Stimulated activated CD4-positive, alpha-beta T cell treated with anti-CD3 and anti-CD28 coated beads, Interleukin-12 subunit alpha, Interleukin-12 subunit beta, amount 100 ng/mL, for 48 hours (primary cell): ENCODE measurements at regions not wholly inside any gene's neighbourhood (a gene's known extent, or its start where the extent isn't known, plus 50 kb on each side); places are given as distances from the start of the nearest gene placed in this dataset.
"Not testable (repeated sequence)": the region's sequence is repeated elsewhere in the genome, so short reads cannot be mapped to it uniquely, and the experiment has no call there.

Experiments used
- DNase-seq, 3 donors: peaks; one replicate each; pipeline ENCODE4 v3.0.0-alpha.2; 2020; ENCODE audit warnings: low read depth in 2 of 3, low spot score in 1 of 3

- no peak for DNase-seq
Measured at GRCh38 chr12:67070307-67070600, 198.9 kb upstream of the CAND1 start.

GRCh38 chr12:67070604-67071003 lies 198.6 kb upstream of the CAND1 start:
- DNase-seq: no peak

- DNase-seq: not testable (repeated sequence)
Measured at GRCh38 chr12:67072281-67072680, 196.9 kb upstream of the CAND1 start.

- no peak for DNase-seq
Measured at GRCh38 chr12:67073336-67073735, 195.8 kb upstream of the CAND1 start.

- DNase-seq: no peak
Measured at GRCh38 chr12:67074072-67074471, 195.1 kb upstream of the CAND1 start.

GRCh38 chr12:67077617-67078016 lies 191.5 kb upstream of the CAND1 start:
- no peak for DNase-seq

GRCh38 chr12:67078957-67079356 lies 190.2 kb upstream of the CAND1 start:
- DNase-seq: no peak

- no peak for DNase-seq
Measured at GRCh38 chr12:67080637-67081036, 188.5 kb upstream of the CAND1 start.

GRCh38 chr12:67082221-67082620 lies 186.9 kb upstream of the CAND1 start:
- DNase-seq: no peak

- no peak for DNase-seq
Measured at GRCh38 chr12:67085699-67086098, 183.5 kb upstream of the CAND1 start.

- DNase-seq: no peak
Measured at GRCh38 chr12:67086116-67086515, 183.0 kb upstream of the CAND1 start.

- DNase-seq: no peak
Measured at GRCh38 chr12:67088401-67089118, 180.6 kb upstream of the CAND1 start.

- DNase-seq: no peak
Measured at GRCh38 chr12:67091204-67091603, 178.0 kb upstream of the CAND1 start.

- DNase-seq: no peak
Measured at GRCh38 chr12:67091678-67092077, 177.5 kb upstream of the CAND1 start.

- not testable (repeated sequence) for DNase-seq
Measured at GRCh38 chr12:67092934-67093333, 176.2 kb upstream of the CAND1 start.

- DNase-seq: no peak
Measured at GRCh38 chr12:67096533-67097318, 172.4 kb upstream of the CAND1 start.

GRCh38 chr12:67099858-67100257 lies 169.3 kb upstream of the CAND1 start:
- no peak for DNase-seq

- DNase-seq: no peak
Measured at GRCh38 chr12:67103521-67103920, 165.6 kb upstream of the CAND1 start.

GRCh38 chr12:67107235-67107634 lies 161.9 kb upstream of the CAND1 start:
- no peak for DNase-seq

- DNase-seq: no peak
Measured at GRCh38 chr12:67107751-67108269, 161.3 kb upstream of the CAND1 start.

GRCh38 chr12:67110345-67110744 lies 158.8 kb upstream of the CAND1 start:
- not testable (repeated sequence) for DNase-seq

- no peak for DNase-seq
Measured at GRCh38 chr12:67111182-67111581, 158.0 kb upstream of the CAND1 start.

GRCh38 chr12:67112586-67112985 lies 156.6 kb upstream of the CAND1 start:
- DNase-seq: no peak
